ENCODE measurements at regions not wholly inside any gene's neighbourhood (a gene's known extent, or its start where the extent isn't known, plus 50 kb on each side); places are given as distances from the start of the nearest gene placed in this dataset.

GRCh38 chr3:135755330-135756105 lies 210.0 kb upstream of the PPP2R3A start:
- Histone ChIP-seq H3K27me3 (replicated peaks in 1 of 7) (no peaks in the 10 kb centered on the region), H3K36me3 (no peaks in the 10 kb centered on the region), H3K4me3 (no peak overlapping the region), H3K27ac (no peak overlapping the region), H3K4me1 (no peaks in the 10 kb centered on the region), H3K9me3 (peaks cover 0 to 3% (median 0%) of the 10 kb centered on the region in 8 donors)
- TF ChIP-seq CTCF (IDR thresholded peaks at IDR 0.05 in 8 of 11, conservative IDR thresholded peaks at IDR 0.05 in 3 of 11) (no peak), POLR2A (IDR thresholded peaks at IDR 0.05) (no peak), POLR2AphosphoS5 (IDR thresholded peaks at IDR 0.05) (no peak)
- intact Hi-C loops (cut with DNase I; ENCODE audit: low total_unique reads) = no loop called here
- DNase-seq = no peak
- WGBS, 5 donors = 51 to 72% (median 52%) methylated on average over 2 of the region's 2 CpGs

GRCh38 chr3:135756106-135756668 lies 209.3 kb upstream of the PPP2R3A start:
- intact Hi-C loops (cut with DNase I; ENCODE audit: low total_unique reads) = no loop called here
- Histone ChIP-seq H3K4me1 (no peaks in the 10 kb centered on the region), H3K36me3 (no peaks in the 10 kb centered on the region), H3K27me3 (replicated peaks in 1 of 7) (no peaks in the 10 kb centered on the region), H3K9me3 (no peaks in the 10 kb centered on the region), H3K4me3 (no peak overlapping the region), H3K27ac (no peak overlapping the region)
- no peak for DNase-seq
- 63 to 79% (median 77%) methylated on average over 3 of the region's 3 CpGs for WGBS, 5 donors
- TF ChIP-seq CTCF (IDR thresholded peaks at IDR 0.05 in 8 of 11, conservative IDR thresholded peaks at IDR 0.05 in 3 of 11) = no peak
- no peak for TF ChIP-seq POLR2A (IDR thresholded peaks at IDR 0.05)
- no peak for TF ChIP-seq POLR2AphosphoS5 (IDR thresholded peaks at IDR 0.05)

- intact Hi-C loops (cut with DNase I; ENCODE audit: low total_unique reads) = no loop called here
- H3K36me3 ChIP-seq = no peaks in the 10 kb centered on the region
- TF ChIP-seq POLR2AphosphoS5 (IDR thresholded peaks at IDR 0.05) (no peak), POLR2A (IDR thresholded peaks at IDR 0.05) (no peak), CTCF (IDR thresholded peaks at IDR 0.05 in 8 of 11, conservative IDR thresholded peaks at IDR 0.05 in 3 of 11) (no peak)
- DNase-seq = no peak
- no peaks in the 10 kb centered on the region for H3K4me1 ChIP-seq
- 84 to 91% (median 86%) methylated on average over 4 of the region's 4 CpGs for WGBS, 5 donors
- no peak overlapping the region for H3K27ac ChIP-seq
- H3K27me3 ChIP-seq (replicated peaks in 1 of 7) = no peaks in the 10 kb centered on the region
- H3K9me3 ChIP-seq = no peaks in the 10 kb centered on the region
- no peak overlapping the region for H3K4me3 ChIP-seq
Measured at GRCh38 chr3:135757421-135757820, 208.1 kb upstream of the PPP2R3A start.

- Histone ChIP-seq H3K27me3 (replicated peaks in 1 of 7) (no peaks in the 10 kb centered on the region), H3K9me3 (no peaks in the 10 kb centered on the region), H3K4me1 (no peaks in the 10 kb centered on the region), H3K4me3 (no peak overlapping the region), H3K36me3 (no peaks in the 10 kb centered on the region), H3K27ac (no peak overlapping the region)
- TF ChIP-seq CTCF (IDR thresholded peaks at IDR 0.05 in 8 of 11, conservative IDR thresholded peaks at IDR 0.05 in 3 of 11) (no peak), POLR2A (IDR thresholded peaks at IDR 0.05) (no peak), POLR2AphosphoS5 (IDR thresholded peaks at IDR 0.05) (no peak)
- WGBS, 5 donors = 91 to 100% (median 95%) methylated on average over 1 of the region's 1 CpG
- intact Hi-C loops (cut with DNase I; ENCODE audit: low total_unique reads) = no loop called here
- no peak for DNase-seq
Measured at GRCh38 chr3:135758961-135759360, 206.6 kb upstream of the PPP2R3A start.

All from spleen (tissue), 11 donors.